ENCODE measurements at regions not wholly inside any gene's neighbourhood (a gene's known extent, or its start where the extent isn't known, plus 50 kb on each side); places are given as distances from the start of the nearest gene placed in this dataset.

- no peak overlapping the region for H2BK5ac ChIP-seq (ENCODE audit: low read depth, low read length, poor library complexity)
- H3K23ac ChIP-seq (ENCODE audit: low read length) = no peak overlapping the region
- DNase-seq = no peak
- no peak overlapping the region for H4K12ac ChIP-seq (ENCODE audit: low read depth, low read length)
- no peaks in the 10 kb centered on the region for H3K9me3 ChIP-seq (ENCODE audit: insufficient read depth, low read depth, low read length)
- H2AK5ac ChIP-seq (ENCODE audit: low read length) = no peak overlapping the region
- no peak overlapping the region for H3K4me3 ChIP-seq (ENCODE audit: low read depth, low read length)
- no peaks in the 10 kb centered on the region for H3K79me2 ChIP-seq (ENCODE audit: control insufficient read depth, insufficient read depth, low read length, poor library complexity)
- H3K14ac ChIP-seq (ENCODE audit: low read length) = no peak overlapping the region
- H2BK120ac ChIP-seq (ENCODE audit: insufficient read depth, low read length, poor library complexity) = no peak overlapping the region
- H3K4ac ChIP-seq (ENCODE audit: low read depth, low read length) = no peak overlapping the region
- no peak overlapping the region for H2AFZ ChIP-seq (ENCODE audit: insufficient read depth, low read length, poor library complexity)
- no peaks in the 10 kb centered on the region for H3K27me3 ChIP-seq (ENCODE audit: insufficient read depth, low read length)
- H4K91ac ChIP-seq (ENCODE audit: low read depth, low read length) = no peak overlapping the region
- H4K8ac ChIP-seq (ENCODE audit: low read depth, low read length) = no peak overlapping the region
- no peak overlapping the region for H3K27ac ChIP-seq (ENCODE audit: low read depth, low read length)
- no peaks in the 10 kb centered on the region for H3K4me1 ChIP-seq (ENCODE audit: control insufficient read depth in 1 of 2, insufficient read depth in 2 of 2, low read length in 2 of 2)
- H3K79me1 ChIP-seq (ENCODE audit: low read length) = no peaks in the 10 kb centered on the region
- H3K4me2 ChIP-seq (ENCODE audit: low read length) = no peak overlapping the region
- H2BK12ac ChIP-seq (ENCODE audit: low read length) = no peak overlapping the region
- H3K9ac ChIP-seq (ENCODE audit: low read length) = no peak overlapping the region
- H3K18ac ChIP-seq (ENCODE audit: low read length) = no peak overlapping the region
- H3K36me3 ChIP-seq (ENCODE audit: control insufficient read depth in 1 of 2, insufficient read depth in 2 of 2, low read length in 2 of 2) = no peaks in the 10 kb centered on the region
Observed at GRCh38 chr11:122279194-122279593, 163.2 kb upstream of the BLID start.

- peaks cover 0 to 4% of the 10 kb centered on the region in 2 experiments for H3K4me1 ChIP-seq (ENCODE audit: control insufficient read depth in 1 of 2, insufficient read depth in 2 of 2, low read length in 2 of 2)
- DNase-seq = no peak
- no peaks in the 10 kb centered on the region for H3K36me3 ChIP-seq (ENCODE audit: control insufficient read depth in 1 of 2, insufficient read depth in 2 of 2, low read length in 2 of 2)
- no peak overlapping the region for H4K8ac ChIP-seq (ENCODE audit: low read depth, low read length)
- no peaks in the 10 kb centered on the region for H3K9me3 ChIP-seq (ENCODE audit: insufficient read depth, low read depth, low read length)
- H3K14ac ChIP-seq (ENCODE audit: low read length) = no peak overlapping the region
- H3K79me2 ChIP-seq (ENCODE audit: control insufficient read depth, insufficient read depth, low read length, poor library complexity) = no peaks in the 10 kb centered on the region
- H2AK5ac ChIP-seq (ENCODE audit: low read length) = no peak overlapping the region
- H2AFZ ChIP-seq (ENCODE audit: insufficient read depth, low read length, poor library complexity) = no peak overlapping the region
- no peak overlapping the region for H3K18ac ChIP-seq (ENCODE audit: low read length)
- no peak overlapping the region for H3K4me3 ChIP-seq (ENCODE audit: low read depth, low read length)
- H4K91ac ChIP-seq (ENCODE audit: low read depth, low read length) = no peak overlapping the region
- H3K27ac ChIP-seq (ENCODE audit: low read depth, low read length) = no peak overlapping the region
- no peaks in the 10 kb centered on the region for H3K79me1 ChIP-seq (ENCODE audit: low read length)
- H3K4ac ChIP-seq (ENCODE audit: low read depth, low read length) = no peak overlapping the region
- H3K4me2 ChIP-seq (ENCODE audit: low read length) = no peak overlapping the region
- no peak overlapping the region for H2BK5ac ChIP-seq (ENCODE audit: low read depth, low read length, poor library complexity)
- H3K23ac ChIP-seq (ENCODE audit: low read length) = no peak overlapping the region
- H2BK12ac ChIP-seq (ENCODE audit: low read length) = no peak overlapping the region
- H3K27me3 ChIP-seq (ENCODE audit: insufficient read depth, low read length) = no peaks in the 10 kb centered on the region
- no peak overlapping the region for H3K9ac ChIP-seq (ENCODE audit: low read length)
- no peak overlapping the region for H2BK120ac ChIP-seq (ENCODE audit: insufficient read depth, low read length, poor library complexity)
- H4K12ac ChIP-seq (ENCODE audit: low read depth, low read length) = no peak overlapping the region
- WGBS (ENCODE audit: extremely low coverage, insufficient coverage, insufficient read length) = no CpG with 5 or more reads among the region's 4 CpGs
Observed at GRCh38 chr11:122277493-122277892, 161.5 kb upstream of the BLID start.

DNA sequence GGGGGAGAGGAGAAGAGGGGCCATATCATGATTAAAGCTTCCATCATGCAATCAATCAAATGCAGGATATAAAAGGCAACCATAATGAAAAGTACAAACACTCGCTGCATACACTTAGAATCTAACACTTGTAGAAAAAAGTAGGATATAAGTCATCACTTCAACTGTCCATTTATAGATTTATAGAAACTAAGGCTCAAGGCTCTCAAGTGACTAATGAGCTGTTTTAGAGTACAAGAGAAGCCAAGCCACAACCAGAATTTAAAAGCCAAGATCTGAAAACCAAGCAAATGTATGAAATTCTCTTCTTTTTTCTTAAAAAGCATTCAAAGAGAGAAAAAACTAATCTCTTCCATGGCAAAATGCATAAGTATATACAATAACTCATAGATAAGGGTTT is 160.2 kb upstream of the BLID start:
- H2BK5ac ChIP-seq (ENCODE audit: low read depth, low read length, poor library complexity) = no peak overlapping the region
- no peak overlapping the region for H2AK5ac ChIP-seq (ENCODE audit: low read length)
- H3K79me1 ChIP-seq (ENCODE audit: low read length) = no peaks in the 10 kb centered on the region
- no peak for DNase-seq
- no CpG with 5 or more reads among the region's 1 CpG for WGBS (ENCODE audit: extremely low coverage, insufficient coverage, insufficient read length)
- no peaks in the 10 kb centered on the region for H3K79me2 ChIP-seq (ENCODE audit: control insufficient read depth, insufficient read depth, low read length, poor library complexity)
- H3K14ac ChIP-seq (ENCODE audit: low read length) = no peak overlapping the region
- no peak overlapping the region for H4K91ac ChIP-seq (ENCODE audit: low read depth, low read length)
- no peak overlapping the region for H4K12ac ChIP-seq (ENCODE audit: low read depth, low read length)
- no peak overlapping the region for H3K4ac ChIP-seq (ENCODE audit: low read depth, low read length)
- H2AFZ ChIP-seq (ENCODE audit: insufficient read depth, low read length, poor library complexity) = no peak overlapping the region
- H3K9me3 ChIP-seq (ENCODE audit: insufficient read depth, low read depth, low read length) = no peaks in the 10 kb centered on the region
- H3K4me1 ChIP-seq (ENCODE audit: control insufficient read depth in 1 of 2, insufficient read depth in 2 of 2, low read length in 2 of 2) = peaks cover 0 to 4% of the 10 kb centered on the region in 2 experiments
- H3K23ac ChIP-seq (ENCODE audit: low read length) = no peak overlapping the region
- no peaks in the 10 kb centered on the region for H3K27me3 ChIP-seq (ENCODE audit: insufficient read depth, low read length)
- no peak overlapping the region for H3K18ac ChIP-seq (ENCODE audit: low read length)
- no peak overlapping the region for H2BK120ac ChIP-seq (ENCODE audit: insufficient read depth, low read length, poor library complexity)
- H3K36me3 ChIP-seq (ENCODE audit: control insufficient read depth in 1 of 2, insufficient read depth in 2 of 2, low read length in 2 of 2) = no peaks in the 10 kb centered on the region
- no peak overlapping the region for H2BK12ac ChIP-seq (ENCODE audit: low read length)
- H3K4me3 ChIP-seq (ENCODE audit: low read depth, low read length) = no peak overlapping the region
- no peak overlapping the region for H4K8ac ChIP-seq (ENCODE audit: low read depth, low read length)
- no peak overlapping the region for H3K4me2 ChIP-seq (ENCODE audit: low read length)
- H3K27ac ChIP-seq (ENCODE audit: low read depth, low read length) = no peak overlapping the region
- H3K9ac ChIP-seq (ENCODE audit: low read length) = no peak overlapping the region

- Histone ChIP-seq H2BK12ac (ENCODE audit: low read length) (no peak overlapping the region), H2AK5ac (ENCODE audit: low read length) (no peak overlapping the region), H3K4me2 (ENCODE audit: low read length) (no peak overlapping the region), H3K79me2 (ENCODE audit: control insufficient read depth, insufficient read depth, low read length, poor library complexity) (no peaks in the 10 kb centered on the region), H4K91ac (ENCODE audit: low read depth, low read length) (no peak overlapping the region), H3K14ac (ENCODE audit: low read length) (no peak overlapping the region), H3K23ac (ENCODE audit: low read length) (no peak overlapping the region), H3K9me3 (ENCODE audit: insufficient read depth, low read depth, low read length) (no peaks in the 10 kb centered on the region), H4K12ac (ENCODE audit: low read depth, low read length) (no peak overlapping the region), H3K4me1 (ENCODE audit: control insufficient read depth in 1 of 2, insufficient read depth in 2 of 2, low read length in 2 of 2) (peaks cover 0 to 4% of the 10 kb centered on the region in 2 experiments), H3K4ac (ENCODE audit: low read depth, low read length) (no peak overlapping the region), H2BK120ac (ENCODE audit: insufficient read depth, low read length, poor library complexity) (no peak overlapping the region), H3K27me3 (ENCODE audit: insufficient read depth, low read length) (no peaks in the 10 kb centered on the region), H3K79me1 (ENCODE audit: low read length) (no peaks in the 10 kb centered on the region), H3K9ac (ENCODE audit: low read length) (no peak overlapping the region), H2AFZ (ENCODE audit: insufficient read depth, low read length, poor library complexity) (no peak overlapping the region), H3K4me3 (ENCODE audit: low read depth, low read length) (no peak overlapping the region), H4K8ac (ENCODE audit: low read depth, low read length) (no peak overlapping the region), H3K27ac (ENCODE audit: low read depth, low read length) (no peak overlapping the region), H3K36me3 (ENCODE audit: control insufficient read depth in 1 of 2, insufficient read depth in 2 of 2, low read length in 2 of 2) (no peaks in the 10 kb centered on the region), H2BK5ac (ENCODE audit: low read depth, low read length, poor library complexity) (no peak overlapping the region), H3K18ac (ENCODE audit: low read length) (no peak overlapping the region)
- no peak for DNase-seq
- no CpG with 5 or more reads among the region's 4 CpGs for WGBS (ENCODE audit: extremely low coverage, insufficient coverage, insufficient read length)
Observed at GRCh38 chr11:122275508-122275907, 159.5 kb upstream of the BLID start.
